GM19025 (cell line): ENCODE measurements at regions not wholly inside any gene's neighbourhood (a gene's known extent, or its start where the extent isn't known, plus 50 kb on each side); places are given as distances from the start of the nearest gene placed in this dataset.
"Not testable (repeated sequence)": the region's sequence is repeated elsewhere in the genome, so short reads cannot be mapped to it uniquely, and the experiment has no call there.

Source experiments
- ATAC-seq: cut with Tn5 transposase; IDR thresholded peaks from one replicate; pipeline ENCODE4 v1.9.1; 2021; ENCODE audit warnings: mild to moderate bottlenecking, low read depth, moderate library complexity; ENCODE audit not compliant: unreplicated experiment

DNA sequence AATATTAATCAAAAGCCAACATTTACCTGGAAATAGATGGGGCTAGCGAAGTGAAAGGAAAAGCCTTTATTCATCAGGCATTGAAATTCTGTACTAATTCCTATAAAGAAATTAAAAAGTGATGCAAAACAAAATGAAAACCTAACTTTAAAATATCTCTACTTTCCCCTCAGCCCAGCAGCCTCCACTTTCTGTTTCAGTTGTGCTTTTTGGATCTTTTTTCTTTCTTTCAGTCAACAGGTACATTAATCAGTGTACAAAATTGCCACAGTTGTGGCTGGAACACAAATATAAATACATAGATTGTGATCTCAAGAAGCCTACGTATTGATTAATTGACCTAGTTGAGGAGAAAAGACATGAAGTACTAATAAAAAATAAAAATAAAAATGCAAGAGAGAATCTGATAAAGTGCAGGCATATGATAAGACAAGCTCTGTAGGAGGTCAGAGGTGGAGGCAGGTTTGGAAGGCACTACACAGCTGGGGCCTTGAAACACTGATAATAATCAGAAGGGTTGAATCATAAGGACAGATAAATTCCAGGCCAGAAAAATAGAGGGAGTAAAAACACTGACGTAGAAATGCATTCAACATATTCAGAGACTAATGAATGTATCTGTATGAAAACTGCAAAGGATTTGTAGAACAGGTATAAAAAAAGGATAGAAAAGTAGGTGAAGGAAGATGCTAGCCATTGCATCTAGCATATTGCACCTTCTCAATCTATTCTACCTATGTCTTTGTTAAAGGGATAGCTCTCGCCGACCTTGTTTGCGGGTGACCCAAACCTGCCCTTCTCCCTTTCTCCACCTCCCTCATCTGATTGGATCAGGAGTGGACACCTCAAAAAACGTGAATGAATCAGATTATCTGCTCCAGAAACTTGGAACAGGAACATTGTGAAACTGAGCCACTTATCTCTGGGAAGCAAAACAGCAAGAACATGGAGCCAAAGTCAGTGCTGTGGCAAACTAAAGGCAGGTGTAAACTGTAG is 607.8 kb upstream of the ADGRL2 start:
- ATAC-seq, result no peak

DNA sequence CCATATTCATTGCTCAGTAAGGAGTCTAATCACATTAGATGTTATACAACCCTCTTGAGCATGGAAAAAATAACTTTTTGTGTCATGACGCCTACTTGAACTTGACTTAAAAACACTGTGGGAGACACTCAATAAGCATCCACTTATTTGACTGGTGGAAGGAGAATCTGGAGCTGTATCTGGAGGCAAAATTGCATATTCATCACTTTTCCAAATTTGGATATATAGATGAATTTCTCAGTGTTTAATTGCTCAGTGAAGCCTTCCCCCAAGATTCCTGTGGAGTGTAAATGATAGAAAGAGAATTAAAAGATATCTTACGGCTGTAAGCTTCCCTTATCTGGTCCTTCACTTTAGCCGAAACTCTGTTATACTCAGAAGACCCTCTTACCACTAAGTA is 610.7 kb upstream of the ADGRL2 start:
- no peak for ATAC-seq

DNA sequence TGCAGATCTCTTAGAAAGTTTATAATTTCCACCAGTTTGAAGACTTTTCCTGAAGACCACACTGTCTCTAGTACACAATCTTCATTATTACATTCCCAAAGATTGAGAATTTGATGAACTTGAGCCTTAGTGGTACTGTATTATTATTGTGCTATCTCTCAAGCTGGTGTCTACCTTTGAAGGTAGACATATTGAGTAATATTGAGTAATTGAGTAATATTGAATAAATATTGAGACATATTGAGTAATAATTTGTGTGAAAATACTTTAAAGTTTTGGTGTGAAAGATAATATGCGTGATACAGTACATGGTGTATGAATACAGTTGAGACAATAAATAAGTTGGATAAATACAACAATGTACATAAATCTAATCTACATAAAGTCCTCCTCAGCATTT is 613.1 kb upstream of the ADGRL2 start:
- ATAC-seq, result no peak

DNA sequence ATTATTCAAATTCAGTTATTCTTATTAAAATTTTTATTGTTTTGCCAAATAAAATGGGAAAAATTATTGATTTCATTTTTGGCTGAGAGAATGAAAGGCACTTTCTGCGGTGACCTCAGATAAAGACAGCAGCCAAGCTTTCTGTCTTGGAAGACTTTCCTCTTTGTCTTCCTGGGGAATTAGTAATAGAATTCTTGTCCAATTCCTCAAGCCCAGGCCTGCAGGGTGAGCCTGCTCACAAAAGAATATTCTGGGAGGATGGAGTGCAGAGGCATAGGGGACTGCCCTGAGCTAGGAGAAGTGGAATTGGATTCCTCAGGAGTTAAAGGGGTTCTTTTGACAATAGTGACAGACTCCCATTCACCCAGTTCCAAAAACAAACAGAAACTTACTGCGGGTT is 614.5 kb upstream of the ADGRL2 start:
- ATAC-seq, result no peak

DNA sequence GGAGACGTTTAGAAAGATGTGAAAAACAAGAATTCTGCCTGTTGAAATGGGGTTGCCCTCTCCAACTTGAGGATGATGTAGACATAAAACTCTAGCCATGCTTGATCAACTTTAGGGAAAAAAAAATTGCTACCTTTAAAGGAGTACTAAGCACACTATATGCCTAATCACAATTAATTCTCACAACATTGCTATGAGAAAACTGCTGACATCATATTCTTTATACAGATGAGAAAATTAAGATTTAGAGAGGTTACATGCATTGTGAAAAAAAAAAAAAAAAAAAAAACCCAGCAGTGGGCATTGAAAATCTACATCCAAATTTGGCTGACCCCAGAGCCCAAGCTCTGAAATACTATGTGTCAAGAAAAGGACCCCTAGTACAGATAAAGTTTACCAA is 617.2 kb upstream of the ADGRL2 start:
- ATAC-seq, result no peak

DNA sequence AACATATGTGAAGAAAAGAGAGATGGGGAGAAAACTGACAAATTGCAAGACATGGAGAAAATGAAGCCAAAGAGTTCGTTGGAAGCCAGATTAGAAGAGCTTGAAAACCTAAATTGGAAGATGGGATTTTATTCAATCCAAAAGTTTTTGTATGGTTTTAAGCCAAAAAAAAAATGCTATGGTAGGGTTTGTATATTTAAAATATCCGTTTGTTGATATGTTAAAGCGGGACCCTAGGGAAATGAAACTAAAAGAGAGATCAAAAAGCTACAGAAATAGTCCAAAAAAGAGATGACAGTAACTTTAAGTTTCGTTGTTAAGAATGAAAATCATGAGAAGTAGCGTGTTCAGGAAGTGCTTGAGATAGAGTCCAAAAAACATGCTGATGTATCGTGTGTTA is 617.7 kb upstream of the ADGRL2 start:
- ATAC-seq, result no peak

DNA sequence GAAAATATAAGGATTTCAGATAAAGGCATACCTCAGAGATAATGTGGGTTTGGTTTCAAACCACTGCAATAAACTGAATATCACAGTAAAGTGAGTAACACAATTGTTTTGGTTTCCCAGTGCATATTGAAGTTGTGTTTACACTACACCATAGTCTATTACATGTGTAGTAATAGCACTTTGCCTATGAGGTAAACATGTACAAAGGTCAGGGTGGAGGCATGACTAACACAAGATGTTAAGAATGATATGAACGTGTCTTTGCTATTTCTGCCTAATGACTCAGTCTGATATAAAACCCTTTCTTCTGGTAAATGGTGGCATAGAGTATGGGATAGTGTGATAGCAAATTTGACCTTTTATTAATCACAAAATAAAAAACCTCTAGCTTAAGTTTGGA is 621.5 kb upstream of the ADGRL2 start:
- ATAC-seq, result no peak

DNA sequence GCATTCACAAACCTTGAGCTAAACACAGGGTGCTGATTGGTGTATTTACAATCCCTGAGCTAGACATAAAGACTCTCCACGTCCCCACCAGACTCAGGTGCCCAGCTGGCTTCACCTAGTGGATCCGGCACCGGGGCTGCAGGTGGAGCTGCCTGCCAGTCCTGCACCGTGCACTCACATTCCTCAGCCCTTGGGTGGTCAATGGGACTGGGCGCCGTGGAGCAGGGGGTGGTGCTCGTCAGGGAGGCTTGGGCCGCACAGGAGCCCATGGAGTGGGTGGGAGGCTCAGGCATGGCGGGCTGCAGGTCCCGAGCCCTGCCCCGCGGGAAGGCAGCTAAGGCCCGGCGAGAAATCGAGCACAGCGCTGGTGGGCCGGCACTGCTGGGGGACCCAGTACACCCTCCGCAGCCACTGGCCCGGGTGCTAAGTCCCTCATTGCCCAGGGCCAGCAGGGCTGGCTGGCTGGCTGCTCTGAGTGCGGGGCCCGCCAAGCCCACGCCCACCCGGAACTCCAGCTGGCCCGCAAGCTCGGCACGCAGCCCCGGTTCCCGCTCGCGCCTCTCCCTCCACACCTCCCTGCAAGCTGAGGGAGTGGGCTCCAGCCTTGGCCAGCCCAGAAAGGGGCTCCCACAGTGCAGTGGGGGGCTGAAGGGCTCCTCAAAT is 622.2 kb upstream of the ADGRL2 start:
- ATAC-seq, result not testable (repeated sequence)

DNA sequence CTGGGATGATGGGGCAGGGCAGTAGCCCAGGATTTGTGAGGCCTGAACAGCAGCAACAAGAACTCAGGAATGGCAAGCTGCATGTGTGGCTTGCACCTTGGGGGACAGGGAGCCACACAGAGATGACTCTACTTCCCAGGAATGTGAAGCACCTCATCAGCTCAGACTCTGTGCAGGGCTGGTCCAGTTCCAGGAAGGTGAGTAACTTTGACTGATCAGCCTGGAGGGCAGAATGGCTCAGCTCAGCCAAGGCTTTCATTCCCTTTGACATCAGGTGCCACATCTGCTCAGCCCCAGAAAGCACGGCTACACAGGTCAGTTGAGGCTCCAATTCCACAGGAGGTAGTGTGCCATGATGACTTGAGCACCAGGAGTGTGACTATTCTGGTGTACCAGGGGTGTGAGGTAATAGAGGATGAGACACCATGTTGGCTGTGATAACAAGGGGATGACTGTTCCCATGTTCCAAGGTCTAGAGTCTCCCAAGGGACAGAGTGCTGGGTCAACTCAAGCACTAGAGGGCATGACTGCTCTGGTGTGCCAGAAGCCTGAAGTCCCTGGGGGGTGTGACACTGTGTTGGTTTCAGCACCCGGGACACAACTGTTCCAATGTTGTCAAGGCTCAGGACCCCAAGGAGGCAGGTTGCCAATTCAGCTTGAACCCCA is 625.8 kb upstream of the ADGRL2 start:
- ATAC-seq, result no peak

DNA sequence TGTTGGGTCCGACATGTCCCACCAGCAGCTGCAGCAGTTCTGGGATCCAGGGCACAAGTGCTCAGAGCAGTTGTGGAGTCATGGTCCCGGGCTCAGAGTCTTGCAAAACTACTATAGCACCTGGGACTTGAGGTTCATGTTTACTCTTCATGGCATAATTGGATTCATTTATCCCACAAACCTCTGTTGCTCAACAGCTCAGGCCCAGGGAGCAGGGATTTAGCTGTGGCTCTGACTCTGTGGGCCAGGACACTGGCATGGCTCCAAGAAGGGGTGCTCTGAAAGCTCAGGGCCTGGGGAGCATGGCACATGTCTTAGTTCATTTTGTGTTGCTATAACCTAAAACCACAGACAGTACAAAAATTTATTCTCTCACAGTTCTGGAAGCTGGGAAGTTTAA is 626.7 kb upstream of the ADGRL2 start:
- no peak for ATAC-seq

DNA sequence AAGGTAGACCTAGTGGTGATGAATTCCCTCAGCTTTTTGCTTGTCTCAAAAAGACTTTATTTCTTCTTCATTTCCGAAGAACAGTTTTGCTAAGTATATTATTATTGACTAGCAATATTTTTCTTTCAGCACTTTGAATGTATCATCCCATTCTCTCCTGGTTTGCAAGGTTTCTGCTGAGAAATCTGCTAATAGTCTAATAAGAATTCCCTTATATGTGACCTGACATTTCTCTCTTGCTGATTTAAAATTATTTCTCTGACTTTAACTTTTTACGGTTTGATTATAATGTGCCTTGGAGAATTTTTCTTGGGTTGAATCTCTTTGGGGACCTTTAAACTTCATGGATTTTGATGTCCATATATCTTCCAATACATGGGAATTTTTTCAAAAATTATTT is 628.3 kb upstream of the ADGRL2 start:
- no peak for ATAC-seq

DNA sequence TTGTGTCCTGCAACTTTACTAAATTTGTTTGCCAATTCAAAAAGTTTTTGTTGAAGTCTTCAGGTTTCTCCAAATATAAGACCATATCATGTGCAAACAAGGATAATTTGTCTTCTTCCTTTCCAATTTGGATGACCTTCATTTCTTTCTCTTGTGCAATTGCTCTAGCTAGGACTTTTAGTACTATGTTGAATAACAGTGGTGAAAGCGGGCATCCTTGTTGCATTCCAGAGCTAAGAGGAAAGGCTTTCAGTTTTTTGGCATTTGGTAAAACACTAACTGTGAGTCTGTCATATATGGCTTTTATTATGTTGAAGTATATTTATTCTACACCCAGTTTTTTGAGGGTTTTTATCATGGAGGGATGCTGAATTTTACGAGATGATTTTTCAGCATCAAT is 630.0 kb upstream of the ADGRL2 start:
- no peak for ATAC-seq

DNA sequence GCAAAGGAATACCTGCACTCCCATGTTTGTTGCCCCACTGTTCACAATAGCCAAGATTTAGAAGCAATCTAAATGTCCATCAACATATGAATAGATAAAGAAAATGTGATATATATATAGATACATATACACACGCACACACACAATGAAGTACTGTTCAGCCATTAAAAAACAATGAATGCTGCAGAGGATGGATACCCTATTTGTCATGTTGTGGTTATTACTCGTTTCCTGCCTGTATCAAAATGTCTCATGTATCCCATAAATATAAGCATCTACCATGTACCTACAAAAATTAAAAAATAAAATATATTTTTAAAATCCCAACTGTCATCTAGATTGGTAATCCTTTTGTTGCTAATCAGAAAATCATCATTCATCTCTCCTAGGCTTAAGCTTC is 634.8 kb upstream of the ADGRL2 start:
- ATAC-seq, result no peak

DNA sequence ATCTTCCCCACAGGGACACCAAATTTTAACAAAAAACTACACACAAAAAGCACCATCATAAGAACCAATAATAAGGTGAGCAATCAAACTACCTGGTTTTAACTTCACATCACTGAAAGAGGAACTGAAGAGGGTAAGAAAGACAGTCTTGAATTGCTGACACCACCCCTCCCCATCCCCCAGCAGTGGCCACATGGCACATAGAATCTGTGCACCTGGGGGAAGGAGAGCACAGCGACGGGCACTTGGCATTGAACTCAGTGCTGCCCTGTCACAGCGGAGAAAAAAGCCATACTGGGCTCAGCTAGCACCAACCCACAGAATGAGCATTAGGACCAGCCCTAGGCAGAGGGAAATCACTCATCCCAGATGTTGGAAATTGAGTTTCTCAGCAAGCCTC is 640.0 kb upstream of the ADGRL2 start:
- ATAC-seq, result no peak

DNA sequence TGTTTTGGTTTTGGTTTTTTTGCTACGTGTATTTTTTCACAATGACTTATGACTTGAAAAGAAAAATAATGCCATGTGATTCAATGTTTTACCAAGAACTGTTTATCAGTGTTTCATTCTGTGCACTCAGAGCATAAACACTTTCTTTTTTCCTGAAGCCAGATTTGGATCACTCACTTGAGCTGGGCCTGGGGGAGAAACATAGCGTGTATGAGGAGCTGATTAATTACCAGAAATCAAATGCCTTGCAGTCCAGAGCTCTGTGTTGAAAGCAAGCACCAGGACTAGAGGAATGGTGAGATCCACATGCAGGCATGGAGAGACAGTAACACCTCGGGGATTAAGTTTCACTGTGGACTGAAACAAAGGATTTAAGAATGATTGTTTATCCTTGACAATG is 642.1 kb upstream of the ADGRL2 start:
- ATAC-seq, result no peak

DNA sequence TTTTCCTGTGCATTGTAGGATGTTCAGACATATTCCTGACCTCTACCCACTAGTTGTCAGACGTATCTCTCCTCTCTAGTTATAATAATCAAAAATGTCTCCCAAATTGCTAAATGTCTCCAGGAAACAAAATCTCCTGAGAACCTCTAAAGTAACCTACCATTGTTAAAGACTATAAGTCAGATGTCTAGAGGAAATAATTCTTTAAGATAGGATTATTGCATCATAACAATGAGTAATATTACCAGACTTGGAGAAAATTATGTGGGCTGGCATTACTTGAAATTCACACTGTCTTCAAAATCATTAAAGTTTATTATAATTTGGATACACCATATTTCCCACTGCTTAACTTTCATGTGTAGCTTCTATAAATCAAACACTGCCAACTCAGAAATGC is 643.0 kb upstream of the ADGRL2 start:
- no peak for ATAC-seq

DNA sequence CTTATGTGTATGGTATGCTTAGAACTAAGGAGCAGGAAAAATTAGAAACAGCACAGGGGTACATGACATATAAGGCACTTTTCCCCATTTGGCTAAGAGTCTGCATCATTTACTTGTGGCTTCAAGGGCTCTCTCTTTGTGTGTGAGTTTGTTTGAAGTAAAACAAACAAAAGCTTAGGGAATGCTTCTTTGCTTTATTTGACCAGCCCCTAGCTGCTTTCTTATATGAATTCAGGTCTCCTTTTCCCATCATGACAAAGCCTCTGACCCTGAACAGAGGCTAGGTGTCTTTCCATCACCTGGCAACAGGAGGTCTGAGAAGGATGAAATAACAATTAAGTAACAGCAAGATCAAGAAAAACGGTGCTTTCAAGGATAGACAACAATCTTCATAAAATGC is 643.8 kb upstream of the ADGRL2 start:
- no peak for ATAC-seq

DNA sequence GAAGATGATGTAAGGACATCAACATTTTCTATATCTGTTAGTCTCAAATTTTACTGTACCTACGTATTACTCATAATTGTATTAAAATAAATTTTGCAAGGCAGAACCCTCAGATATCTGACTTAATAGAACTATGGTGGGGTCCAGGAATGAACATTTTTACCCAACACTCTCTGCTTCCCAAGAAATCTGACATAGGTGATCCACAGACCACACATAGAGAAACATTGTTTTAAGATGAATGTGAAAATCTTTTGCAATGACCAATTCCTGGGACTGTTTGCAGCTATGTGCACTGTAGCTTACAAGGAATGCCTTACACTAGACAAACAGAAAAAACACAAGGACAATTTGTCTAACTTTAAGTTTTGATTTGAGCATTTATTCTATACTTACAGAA is 645.6 kb upstream of the ADGRL2 start:
- ATAC-seq, result no peak

DNA sequence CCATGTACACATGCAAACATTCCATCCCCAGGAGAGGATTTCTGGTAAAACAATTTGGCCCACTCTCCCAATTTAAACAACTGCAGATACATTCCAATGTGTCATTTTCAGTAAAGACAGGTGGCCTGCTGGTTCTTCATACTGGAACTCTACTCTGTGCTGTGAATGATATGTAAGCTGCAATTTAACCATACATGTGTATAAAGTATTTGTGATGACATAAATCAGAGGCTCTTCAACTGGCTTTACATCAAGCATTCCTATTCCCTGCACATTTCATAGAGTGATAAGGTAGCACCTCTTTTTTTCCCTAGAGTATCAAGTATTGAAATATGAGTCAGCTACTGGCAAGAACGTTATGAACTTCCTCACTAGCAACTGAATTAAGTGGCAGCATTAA is 649.5 kb upstream of the ADGRL2 start:
- no peak for ATAC-seq

DNA sequence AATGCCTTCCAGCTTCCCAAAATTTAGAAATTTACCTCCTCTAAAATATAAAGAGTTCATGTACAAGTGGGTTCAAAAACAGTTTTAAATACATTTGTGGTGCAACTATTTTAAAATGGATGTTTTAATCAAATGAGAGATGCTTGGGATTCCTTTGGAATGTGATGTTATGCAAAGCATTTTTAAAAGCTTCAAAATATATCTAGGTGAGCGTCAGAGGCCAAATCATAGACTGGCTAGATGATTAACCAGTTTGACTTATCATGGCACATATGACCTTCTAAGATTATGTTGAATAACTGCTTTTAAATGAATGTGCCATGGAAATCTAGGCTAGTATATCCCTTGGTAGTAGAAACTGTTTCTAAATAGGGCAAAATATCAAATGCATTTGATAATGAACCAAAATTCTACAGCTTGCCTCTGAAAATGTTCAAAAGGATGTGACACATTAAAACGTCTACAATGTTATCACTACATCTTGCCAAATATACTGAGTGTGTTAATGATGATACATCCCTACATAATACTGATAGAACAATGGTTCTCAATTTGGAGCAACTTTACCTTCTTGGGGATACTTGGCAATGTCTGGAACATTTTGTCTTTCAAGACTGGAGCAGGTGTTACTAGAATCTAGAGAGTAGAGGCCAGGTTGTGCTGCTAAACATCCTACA is 650.9 kb upstream of the ADGRL2 start:
- ATAC-seq, result no peak
